WTC11 (cell line): ENCODE measurements at regions not wholly inside any gene's neighbourhood (a gene's known extent, or its start where the extent isn't known, plus 50 kb on each side); places are given as distances from the start of the nearest gene placed in this dataset.

ENCODE experiments used
- ESRRA ChIP-seq: sonication (generic); formaldehyde crosslinking; IDR thresholded peaks from 2 replicates; pipeline ENCODE4 v1.8.1; 2022; ENCODE audit warnings: mild to moderate bottlenecking, missing genetic modification reagents, borderline replicate concordance
- JUN ChIP-seq: sonication (generic); formaldehyde crosslinking; IDR thresholded peaks from 2 replicates; pipeline ENCODE4 v1.8.0; 2023; ENCODE audit warnings: mild to moderate bottlenecking, missing genetic modification reagents
- MLX ChIP-seq: sonication (generic); formaldehyde crosslinking; IDR thresholded peaks from 2 replicates; pipeline ENCODE4 v1.8.1; 2023; ENCODE audit warnings: mild to moderate bottlenecking, missing genetic modification reagents, moderate library complexity
- NFE2L1 ChIP-seq: sonication (generic); formaldehyde crosslinking; IDR thresholded peaks from 2 replicates; pipeline ENCODE4 v1.8.1; 2023; ENCODE audit warnings: missing genetic modification reagents
- TCF7 ChIP-seq: sonication (generic); formaldehyde crosslinking; IDR thresholded peaks from 2 replicates; pipeline ENCODE4 v1.8.0; 2022; ENCODE audit warnings: mild to moderate bottlenecking, low read depth, missing genetic modification reagents, moderate library complexity
- ZNF121 ChIP-seq: sonication (generic); formaldehyde crosslinking; IDR thresholded peaks from 2 replicates; pipeline ENCODE4 v1.8.0; 2023; ENCODE audit warnings: missing genetic modification reagents
- ZNF219 ChIP-seq: sonication (generic); formaldehyde crosslinking; IDR thresholded peaks from 2 replicates; pipeline ENCODE4 v1.8.0; 2023; ENCODE audit warnings: missing genetic modification reagents, mild to moderate bottlenecking, borderline replicate concordance
- ZNF423 ChIP-seq: fragments of 250-450 bp; sonication (Bioruptor Pico); IDR thresholded peaks from 2 replicates; pipeline ENCODE4 v2.1.2; 2022; ENCODE audit warnings: mild to moderate bottlenecking, moderate library complexity
- TF ChIP-seq, protein P1 (sequence below): fragments of 200-600 bp; IDR thresholded peaks from 2 replicates; pipeline ENCODE4 v1.8.0; 2022; ENCODE audit warnings: antibody characterized with exemption
- TF ChIP-seq, protein P2 (sequence below): sonication (generic); formaldehyde crosslinking; IDR thresholded peaks from 2 replicates; pipeline ENCODE4 v1.8.0; 2022; ENCODE audit warnings: mild to moderate bottlenecking, missing genetic modification reagents
- TF ChIP-seq, protein P3 (sequence below): sonication (generic); formaldehyde crosslinking; conservative IDR thresholded peaks from 2 replicates; pipeline ENCODE4 v1.8.1; 2022; ENCODE audit warnings: mild to moderate bottlenecking, missing genetic modification reagents

GRCh38 chr2:42868874-42869273 lies 76.5 kb upstream of the HAAO start:
- TF ChIP-seq, protein P1, sequence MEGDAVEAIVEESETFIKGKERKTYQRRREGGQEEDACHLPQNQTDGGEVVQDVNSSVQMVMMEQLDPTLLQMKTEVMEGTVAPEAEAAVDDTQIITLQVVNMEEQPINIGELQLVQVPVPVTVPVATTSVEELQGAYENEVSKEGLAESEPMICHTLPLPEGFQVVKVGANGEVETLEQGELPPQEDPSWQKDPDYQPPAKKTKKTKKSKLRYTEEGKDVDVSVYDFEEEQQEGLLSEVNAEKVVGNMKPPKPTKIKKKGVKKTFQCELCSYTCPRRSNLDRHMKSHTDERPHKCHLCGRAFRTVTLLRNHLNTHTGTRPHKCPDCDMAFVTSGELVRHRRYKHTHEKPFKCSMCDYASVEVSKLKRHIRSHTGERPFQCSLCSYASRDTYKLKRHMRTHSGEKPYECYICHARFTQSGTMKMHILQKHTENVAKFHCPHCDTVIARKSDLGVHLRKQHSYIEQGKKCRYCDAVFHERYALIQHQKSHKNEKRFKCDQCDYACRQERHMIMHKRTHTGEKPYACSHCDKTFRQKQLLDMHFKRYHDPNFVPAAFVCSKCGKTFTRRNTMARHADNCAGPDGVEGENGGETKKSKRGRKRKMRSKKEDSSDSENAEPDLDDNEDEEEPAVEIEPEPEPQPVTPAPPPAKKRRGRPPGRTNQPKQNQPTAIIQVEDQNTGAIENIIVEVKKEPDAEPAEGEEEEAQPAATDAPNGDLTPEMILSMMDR, result no peak
- TF ChIP-seq, protein P2, sequence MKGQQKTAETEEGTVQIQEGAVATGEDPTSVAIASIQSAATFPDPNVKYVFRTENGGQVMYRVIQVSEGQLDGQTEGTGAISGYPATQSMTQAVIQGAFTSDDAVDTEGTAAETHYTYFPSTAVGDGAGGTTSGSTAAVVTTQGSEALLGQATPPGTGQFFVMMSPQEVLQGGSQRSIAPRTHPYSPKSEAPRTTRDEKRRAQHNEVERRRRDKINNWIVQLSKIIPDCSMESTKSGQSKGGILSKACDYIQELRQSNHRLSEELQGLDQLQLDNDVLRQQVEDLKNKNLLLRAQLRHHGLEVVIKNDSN, result no peak
- TF ChIP-seq TCF7 (no peak), ZNF219 (CRISPR knock-in tag) (no peak), ZNF423 (CRISPR knock-in tag) (no peak), NFE2L1 (no peak), MLX (CRISPR knock-in tag) (no peak), ESRRA (CRISPR knock-in tag) (no peak), ZNF121 (CRISPR knock-in tag) (no peak), JUN (CRISPR knock-in tag) (no peak)
- TF ChIP-seq, protein P3, sequence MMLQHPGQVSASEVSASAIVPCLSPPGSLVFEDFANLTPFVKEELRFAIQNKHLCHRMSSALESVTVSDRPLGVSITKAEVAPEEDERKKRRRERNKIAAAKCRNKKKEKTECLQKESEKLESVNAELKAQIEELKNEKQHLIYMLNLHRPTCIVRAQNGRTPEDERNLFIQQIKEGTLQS, result no peak
